C4-2B (cell line): ENCODE measurements at regions not wholly inside any gene's neighbourhood (a gene's known extent, or its start where the extent isn't known, plus 50 kb on each side); places are given as distances from the start of the nearest gene placed in this dataset.

Source experiments
- CTCF ChIP-seq: fragments of 450-650 bp; conservative IDR thresholded peaks from 2 replicates; pipeline ENCODE4 v1.5.1; 2017; ENCODE audit warnings: mild to moderate bottlenecking
- ZFX ChIP-seq: fragments of 450-650 bp; IDR thresholded peaks from 2 replicates; pipeline ENCODE4 v1.6.1; 2017

DNA sequence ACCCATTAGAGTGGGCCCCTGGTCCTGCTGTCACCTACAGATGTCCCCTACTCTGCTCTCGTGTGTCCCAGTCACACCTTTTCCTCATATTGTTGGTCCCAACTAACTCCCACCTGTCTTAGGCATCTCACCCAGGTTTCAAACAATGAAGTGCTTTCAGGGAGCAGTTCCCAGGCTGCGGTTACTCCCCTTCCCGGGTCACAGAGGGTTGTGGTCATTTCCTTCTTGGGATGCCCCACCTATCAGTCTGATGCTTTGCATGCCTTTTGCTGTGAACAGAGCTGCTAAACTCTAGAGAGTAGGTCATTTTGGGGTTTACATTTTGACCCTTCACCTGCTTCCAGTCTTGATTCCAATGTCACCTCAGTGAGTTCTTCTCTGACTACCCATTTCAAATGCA lies 181.6 kb downstream of the CDC5L start:
- TF ChIP-seq CTCF (no peak), ZFX (no peak)
